ENCODE measurements at regions not wholly inside any gene's neighbourhood (a gene's known extent, or its start where the extent isn't known, plus 50 kb on each side); places are given as distances from the start of the nearest gene placed in this dataset.

DNA sequence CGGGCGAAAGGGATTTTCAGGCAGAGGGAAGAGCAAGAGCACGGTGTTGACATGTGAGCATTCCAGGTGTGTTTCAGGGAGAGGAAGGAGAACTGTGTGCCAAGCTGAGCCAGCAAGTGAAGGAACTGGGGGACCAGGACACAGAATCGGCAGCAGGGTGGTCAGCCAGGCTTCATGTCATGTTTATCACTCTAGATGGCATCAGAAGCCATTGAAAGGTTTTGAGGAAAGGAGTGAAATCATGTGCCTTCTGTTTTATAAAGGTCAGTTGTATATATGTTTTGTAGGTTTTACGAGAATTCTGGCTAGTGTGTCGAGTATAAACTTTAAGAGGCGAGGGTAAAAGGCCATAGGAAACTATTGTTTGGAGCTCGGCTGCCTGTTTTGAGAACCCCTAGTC is 682.3 kb downstream of the TRIML1 start:
- TF ChIP-seq ZBTB1 (tag by site-specific recombination; IDR thresholded peaks at IDR 0.05) (no peak), ZNF146 (tag by site-specific recombination; IDR thresholded peaks at IDR 0.05) (no peak), ZNF830 (tag by site-specific recombination; IDR thresholded peaks at IDR 0.05; ENCODE audit: low read depth) (no peak), ZNF423 (tag by site-specific recombination; IDR thresholded peaks at IDR 0.05) (no peak), PRDM1 (tag by site-specific recombination; IDR thresholded peaks at IDR 0.05) (no peak), ZNF302 (tag by site-specific recombination; IDR thresholded peaks at IDR 0.05; ENCODE audit: low read depth) (no peak)
- TF ChIP-seq, protein P1, sequence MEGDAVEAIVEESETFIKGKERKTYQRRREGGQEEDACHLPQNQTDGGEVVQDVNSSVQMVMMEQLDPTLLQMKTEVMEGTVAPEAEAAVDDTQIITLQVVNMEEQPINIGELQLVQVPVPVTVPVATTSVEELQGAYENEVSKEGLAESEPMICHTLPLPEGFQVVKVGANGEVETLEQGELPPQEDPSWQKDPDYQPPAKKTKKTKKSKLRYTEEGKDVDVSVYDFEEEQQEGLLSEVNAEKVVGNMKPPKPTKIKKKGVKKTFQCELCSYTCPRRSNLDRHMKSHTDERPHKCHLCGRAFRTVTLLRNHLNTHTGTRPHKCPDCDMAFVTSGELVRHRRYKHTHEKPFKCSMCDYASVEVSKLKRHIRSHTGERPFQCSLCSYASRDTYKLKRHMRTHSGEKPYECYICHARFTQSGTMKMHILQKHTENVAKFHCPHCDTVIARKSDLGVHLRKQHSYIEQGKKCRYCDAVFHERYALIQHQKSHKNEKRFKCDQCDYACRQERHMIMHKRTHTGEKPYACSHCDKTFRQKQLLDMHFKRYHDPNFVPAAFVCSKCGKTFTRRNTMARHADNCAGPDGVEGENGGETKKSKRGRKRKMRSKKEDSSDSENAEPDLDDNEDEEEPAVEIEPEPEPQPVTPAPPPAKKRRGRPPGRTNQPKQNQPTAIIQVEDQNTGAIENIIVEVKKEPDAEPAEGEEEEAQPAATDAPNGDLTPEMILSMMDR (tag by site-specific recombination; IDR thresholded peaks at IDR 0.05) = no peak
- TF ChIP-seq, protein P2, sequence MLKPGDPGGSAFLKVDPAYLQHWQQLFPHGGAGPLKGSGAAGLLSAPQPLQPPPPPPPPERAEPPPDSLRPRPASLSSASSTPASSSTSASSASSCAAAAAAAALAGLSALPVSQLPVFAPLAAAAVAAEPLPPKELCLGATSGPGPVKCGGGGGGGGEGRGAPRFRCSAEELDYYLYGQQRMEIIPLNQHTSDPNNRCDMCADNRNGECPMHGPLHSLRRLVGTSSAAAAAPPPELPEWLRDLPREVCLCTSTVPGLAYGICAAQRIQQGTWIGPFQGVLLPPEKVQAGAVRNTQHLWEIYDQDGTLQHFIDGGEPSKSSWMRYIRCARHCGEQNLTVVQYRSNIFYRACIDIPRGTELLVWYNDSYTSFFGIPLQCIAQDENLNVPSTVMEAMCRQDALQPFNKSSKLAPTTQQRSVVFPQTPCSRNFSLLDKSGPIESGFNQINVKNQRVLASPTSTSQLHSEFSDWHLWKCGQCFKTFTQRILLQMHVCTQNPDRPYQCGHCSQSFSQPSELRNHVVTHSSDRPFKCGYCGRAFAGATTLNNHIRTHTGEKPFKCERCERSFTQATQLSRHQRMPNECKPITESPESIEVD (tag by site-specific recombination; IDR thresholded peaks at IDR 0.05) = no peak
- TF ChIP-seq, protein P3, sequence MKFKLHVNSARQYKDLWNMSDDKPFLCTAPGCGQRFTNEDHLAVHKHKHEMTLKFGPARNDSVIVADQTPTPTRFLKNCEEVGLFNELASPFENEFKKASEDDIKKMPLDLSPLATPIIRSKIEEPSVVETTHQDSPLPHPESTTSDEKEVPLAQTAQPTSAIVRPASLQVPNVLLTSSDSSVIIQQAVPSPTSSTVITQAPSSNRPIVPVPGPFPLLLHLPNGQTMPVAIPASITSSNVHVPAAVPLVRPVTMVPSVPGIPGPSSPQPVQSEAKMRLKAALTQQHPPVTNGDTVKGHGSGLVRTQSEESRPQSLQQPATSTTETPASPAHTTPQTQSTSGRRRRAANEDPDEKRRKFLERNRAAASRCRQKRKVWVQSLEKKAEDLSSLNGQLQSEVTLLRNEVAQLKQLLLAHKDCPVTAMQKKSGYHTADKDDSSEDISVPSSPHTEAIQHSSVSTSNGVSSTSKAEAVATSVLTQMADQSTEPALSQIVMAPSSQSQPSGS (tag by site-specific recombination; IDR thresholded peaks at IDR 0.05; ENCODE audit: low read depth) = no peak
- TF ChIP-seq, protein P4, sequence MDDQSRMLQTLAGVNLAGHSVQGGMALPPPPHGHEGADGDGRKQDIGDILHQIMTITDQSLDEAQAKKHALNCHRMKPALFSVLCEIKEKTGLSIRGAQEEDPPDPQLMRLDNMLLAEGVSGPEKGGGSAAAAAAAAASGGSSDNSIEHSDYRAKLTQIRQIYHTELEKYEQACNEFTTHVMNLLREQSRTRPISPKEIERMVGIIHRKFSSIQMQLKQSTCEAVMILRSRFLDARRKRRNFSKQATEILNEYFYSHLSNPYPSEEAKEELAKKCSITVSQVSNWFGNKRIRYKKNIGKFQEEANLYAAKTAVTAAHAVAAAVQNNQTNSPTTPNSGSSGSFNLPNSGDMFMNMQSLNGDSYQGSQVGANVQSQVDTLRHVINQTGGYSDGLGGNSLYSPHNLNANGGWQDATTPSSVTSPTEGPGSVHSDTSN (CRISPR knock-in tag; IDR thresholded peaks at IDR 0.05) = no peak
